ENCODE measurements at regions not wholly inside any gene's neighbourhood (a gene's known extent, or its start where the extent isn't known, plus 50 kb on each side); places are given as distances from the start of the nearest gene placed in this dataset.
"Not testable (repeated sequence)": the region's sequence is repeated elsewhere in the genome, so short reads cannot be mapped to it uniquely, and the experiment has no call there.

DNA sequence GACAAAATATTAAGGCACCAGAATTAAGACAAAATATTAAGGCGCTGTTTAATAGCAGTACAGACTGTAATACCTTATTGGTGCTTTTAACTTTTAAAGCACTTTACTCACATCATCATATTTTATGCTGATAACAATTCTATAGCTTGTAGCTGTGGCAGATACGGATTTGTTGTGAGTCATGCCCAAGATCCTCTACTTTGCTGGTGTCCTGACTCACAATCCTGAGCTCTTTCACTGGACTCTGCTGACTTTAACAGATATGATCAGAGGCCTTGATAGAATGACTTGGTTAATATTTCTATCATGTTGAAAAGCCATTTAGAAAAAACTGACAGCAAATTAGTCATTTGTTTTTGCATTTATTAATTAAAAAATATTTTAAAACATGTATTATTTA, 99.0 kb upstream of the PKP2 start:
- H3K27me3 ChIP-seq (ENCODE audit: insufficient read depth, low read length), result no peaks in the 10 kb centered on the region
- no peak overlapping the region for H3K4me3 ChIP-seq (ENCODE audit: low read length)
- H2AFZ ChIP-seq (ENCODE audit: low read depth, low read length), result no peak overlapping the region
- peaks cover 9% of the 10 kb centered on the region for H3K4me1 ChIP-seq (ENCODE audit: insufficient read depth, low read length)
- H3K9me3 ChIP-seq (ENCODE audit: low read length), result no peaks in the 10 kb centered on the region
- H3K36me3 ChIP-seq (ENCODE audit: insufficient read depth, low read length), result no peaks in the 10 kb centered on the region

DNA sequence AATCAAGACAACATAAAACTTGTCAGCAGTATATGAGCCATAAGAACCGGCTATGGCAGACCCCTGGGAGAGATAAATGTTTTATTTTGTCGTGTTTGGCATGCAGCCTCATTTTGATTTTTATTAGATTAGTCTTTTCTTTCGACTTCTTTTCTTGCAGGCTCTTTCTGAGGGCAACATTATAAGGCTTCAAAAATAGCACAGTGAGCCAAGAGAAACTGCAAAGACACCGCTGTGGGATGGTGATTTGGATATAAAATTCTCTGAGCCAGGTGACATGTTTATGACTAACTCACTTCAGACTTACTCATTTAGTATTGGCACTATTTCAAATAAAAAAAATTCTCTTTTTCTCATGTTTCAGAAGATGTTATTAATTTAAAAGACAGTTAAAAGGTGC, 96.8 kb upstream of the PKP2 start:
- no peaks in the 10 kb centered on the region for H3K36me3 ChIP-seq (ENCODE audit: insufficient read depth, low read length)
- H3K4me3 ChIP-seq (ENCODE audit: low read length), result no peak overlapping the region
- no peak overlapping the region for H2AFZ ChIP-seq (ENCODE audit: low read depth, low read length)
- no peaks in the 10 kb centered on the region for H3K9me3 ChIP-seq (ENCODE audit: low read length)
- no peaks in the 10 kb centered on the region for H3K27me3 ChIP-seq (ENCODE audit: insufficient read depth, low read length)
- H3K4me1 ChIP-seq (ENCODE audit: insufficient read depth, low read length), result peaks cover 15% of the 10 kb centered on the region

GRCh38 chr12:32989705-32990104, 93.1 kb upstream of the PKP2 start:
- H3K36me3 ChIP-seq (ENCODE audit: insufficient read depth, low read length), result no peaks in the 10 kb centered on the region

DNA sequence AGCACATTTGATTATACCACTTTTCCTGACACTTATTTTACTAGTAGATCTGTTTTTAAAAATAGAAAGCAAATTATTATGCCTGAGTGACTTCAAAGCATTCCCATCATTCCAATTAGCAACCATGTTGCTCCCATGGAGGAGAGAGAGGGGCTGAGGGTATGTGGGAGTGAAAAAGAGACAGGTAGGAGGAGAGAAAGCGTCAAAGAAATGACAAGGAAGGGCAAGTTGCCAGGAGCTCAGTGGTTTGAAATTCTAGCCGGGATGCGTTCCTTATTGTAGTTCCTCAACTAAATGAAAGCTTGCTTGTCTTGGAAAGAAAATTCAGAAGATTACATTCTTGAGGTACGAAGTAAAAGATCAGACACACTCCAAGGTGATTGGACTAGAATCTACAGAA, 92.4 kb upstream of the PKP2 start:
- no peaks in the 10 kb centered on the region for H3K9me3 ChIP-seq (ENCODE audit: low read length)
- H3K4me1 ChIP-seq (ENCODE audit: insufficient read depth, low read length), result peaks cover 6% of the 10 kb centered on the region
- no peak overlapping the region for H2AFZ ChIP-seq (ENCODE audit: low read depth, low read length)
- no peaks in the 10 kb centered on the region for H3K36me3 ChIP-seq (ENCODE audit: insufficient read depth, low read length)
- no peak overlapping the region for H3K4me3 ChIP-seq (ENCODE audit: low read length)
- H3K27me3 ChIP-seq (ENCODE audit: insufficient read depth, low read length), result no peaks in the 10 kb centered on the region

More at GRCh38 chr12:32989705-32990104, 93.1 kb upstream of the PKP2 start:
- Histone ChIP-seq H3K9me3 (ENCODE audit: low read length) (no peaks in the 10 kb centered on the region), H3K4me3 (ENCODE audit: low read length) (no peak overlapping the region), H3K4me1 (ENCODE audit: insufficient read depth, low read length) (peaks cover 13% of the 10 kb centered on the region), H3K27me3 (ENCODE audit: insufficient read depth, low read length) (no peaks in the 10 kb centered on the region), H2AFZ (ENCODE audit: low read depth, low read length) (no peak overlapping the region)

GRCh38 chr12:32987512-32987911, 90.9 kb upstream of the PKP2 start:
- peaks cover 6% of the 10 kb centered on the region for H3K4me1 ChIP-seq (ENCODE audit: insufficient read depth, low read length)
- no peaks in the 10 kb centered on the region for H3K27me3 ChIP-seq (ENCODE audit: insufficient read depth, low read length)
- no peaks in the 10 kb centered on the region for H3K9me3 ChIP-seq (ENCODE audit: low read length)
- H3K4me3 ChIP-seq (ENCODE audit: low read length), result no peak overlapping the region
- no peak overlapping the region for H2AFZ ChIP-seq (ENCODE audit: low read depth, low read length)
- no peaks in the 10 kb centered on the region for H3K36me3 ChIP-seq (ENCODE audit: insufficient read depth, low read length)

- H3K4me3 ChIP-seq (ENCODE audit: low read length), result no peak overlapping the region
- H3K36me3 ChIP-seq (ENCODE audit: insufficient read depth, low read length), result no peaks in the 10 kb centered on the region
- H3K4me1 ChIP-seq (ENCODE audit: insufficient read depth, low read length), result peaks cover 4% of the 10 kb centered on the region
- H3K27me3 ChIP-seq (ENCODE audit: insufficient read depth, low read length), result no peaks in the 10 kb centered on the region
- no peak overlapping the region for H2AFZ ChIP-seq (ENCODE audit: low read depth, low read length)
- no peaks in the 10 kb centered on the region for H3K9me3 ChIP-seq (ENCODE audit: low read length)
Observed at GRCh38 chr12:32983968-32984367, 87.4 kb upstream of the PKP2 start.

- Histone ChIP-seq H3K4me1 (ENCODE audit: insufficient read depth, low read length) (peaks cover 1% of the 10 kb centered on the region), H3K36me3 (ENCODE audit: insufficient read depth, low read length) (no peaks in the 10 kb centered on the region), H3K4me3 (ENCODE audit: low read length) (no peak overlapping the region), H3K27me3 (ENCODE audit: insufficient read depth, low read length) (no peaks in the 10 kb centered on the region), H2AFZ (ENCODE audit: low read depth, low read length) (no peak overlapping the region), H3K9me3 (ENCODE audit: low read length) (no peaks in the 10 kb centered on the region)
Observed at GRCh38 chr12:32983332-32983731, 86.8 kb upstream of the PKP2 start.

DNA sequence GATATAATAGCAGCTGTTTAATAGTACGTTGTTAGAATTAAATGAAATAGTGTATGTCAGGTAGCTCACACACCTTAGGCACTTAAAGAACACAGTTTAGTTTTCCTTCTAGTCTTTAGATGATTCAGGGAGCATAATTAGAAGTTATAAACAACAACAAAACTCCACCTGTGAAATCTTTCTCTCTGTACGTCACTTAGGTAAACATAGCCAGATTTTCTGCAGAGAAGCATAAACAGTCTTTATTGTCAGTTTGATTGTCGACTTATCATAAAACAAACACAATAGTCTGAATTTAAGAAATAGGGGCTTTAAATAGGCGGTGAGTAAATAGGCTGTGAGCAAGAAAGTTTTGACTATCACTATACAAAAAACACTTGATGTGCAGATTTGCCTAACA, 84.6 kb upstream of the PKP2 start:
- no peaks in the 10 kb centered on the region for H3K27me3 ChIP-seq (ENCODE audit: insufficient read depth, low read length)
- peaks cover 8% of the 10 kb centered on the region for H3K4me1 ChIP-seq (ENCODE audit: insufficient read depth, low read length)
- H2AFZ ChIP-seq (ENCODE audit: low read depth, low read length), result no peak overlapping the region
- no peaks in the 10 kb centered on the region for H3K36me3 ChIP-seq (ENCODE audit: insufficient read depth, low read length)
- H3K4me3 ChIP-seq (ENCODE audit: low read length), result no peak overlapping the region
- no peaks in the 10 kb centered on the region for H3K9me3 ChIP-seq (ENCODE audit: low read length)

- no peaks in the 10 kb centered on the region for H3K27me3 ChIP-seq (ENCODE audit: insufficient read depth, low read length)
- no peak overlapping the region for H2AFZ ChIP-seq (ENCODE audit: low read depth, low read length)
- H3K4me1 ChIP-seq (ENCODE audit: insufficient read depth, low read length), result peaks cover 8% of the 10 kb centered on the region
- no peaks in the 10 kb centered on the region for H3K36me3 ChIP-seq (ENCODE audit: insufficient read depth, low read length)
- no peak overlapping the region for H3K4me3 ChIP-seq (ENCODE audit: low read length)
- no peaks in the 10 kb centered on the region for H3K9me3 ChIP-seq (ENCODE audit: low read length)
Observed at GRCh38 chr12:32975122-32975521, 78.5 kb upstream of the PKP2 start.

DNA sequence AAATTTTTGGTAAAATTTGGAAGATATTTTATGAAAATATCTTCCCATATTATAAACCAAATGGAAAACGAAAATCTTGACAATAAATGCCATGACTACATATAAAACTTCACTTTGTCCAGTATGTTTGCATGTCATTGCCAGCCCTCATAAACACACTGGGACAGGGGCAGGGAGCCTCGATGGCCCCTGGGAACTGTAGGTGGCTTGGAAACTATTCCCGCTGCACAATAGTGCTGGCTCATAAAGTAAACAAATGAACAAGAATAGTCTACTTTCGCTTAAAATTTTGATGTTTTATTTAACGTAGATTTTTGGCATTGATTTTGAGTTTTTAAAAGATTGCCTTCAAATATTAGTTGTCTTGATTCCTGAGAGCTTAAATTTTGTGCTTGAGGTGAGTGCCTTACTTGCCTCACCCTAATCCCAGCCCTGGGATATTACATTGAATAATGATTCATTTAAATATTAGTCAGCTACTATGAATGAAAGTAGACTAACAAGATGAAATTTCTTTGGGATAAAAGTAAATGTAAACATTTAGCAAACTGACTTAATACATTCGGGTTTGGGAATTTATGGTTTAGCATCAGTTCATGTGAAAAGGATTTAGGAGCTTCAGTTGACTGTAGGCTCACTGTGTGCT, 74.0 kb upstream of the PKP2 start:
- H3K4me3 ChIP-seq (ENCODE audit: low read length), result no peak overlapping the region
- H3K36me3 ChIP-seq (ENCODE audit: insufficient read depth, low read length), result no peaks in the 10 kb centered on the region
- H3K4me1 ChIP-seq (ENCODE audit: insufficient read depth, low read length), result no peaks in the 10 kb centered on the region
- H3K9me3 ChIP-seq (ENCODE audit: low read length), result no peaks in the 10 kb centered on the region
- no peak overlapping the region for H2AFZ ChIP-seq (ENCODE audit: low read depth, low read length)
- H3K27me3 ChIP-seq (ENCODE audit: insufficient read depth, low read length), result no peaks in the 10 kb centered on the region

DNA sequence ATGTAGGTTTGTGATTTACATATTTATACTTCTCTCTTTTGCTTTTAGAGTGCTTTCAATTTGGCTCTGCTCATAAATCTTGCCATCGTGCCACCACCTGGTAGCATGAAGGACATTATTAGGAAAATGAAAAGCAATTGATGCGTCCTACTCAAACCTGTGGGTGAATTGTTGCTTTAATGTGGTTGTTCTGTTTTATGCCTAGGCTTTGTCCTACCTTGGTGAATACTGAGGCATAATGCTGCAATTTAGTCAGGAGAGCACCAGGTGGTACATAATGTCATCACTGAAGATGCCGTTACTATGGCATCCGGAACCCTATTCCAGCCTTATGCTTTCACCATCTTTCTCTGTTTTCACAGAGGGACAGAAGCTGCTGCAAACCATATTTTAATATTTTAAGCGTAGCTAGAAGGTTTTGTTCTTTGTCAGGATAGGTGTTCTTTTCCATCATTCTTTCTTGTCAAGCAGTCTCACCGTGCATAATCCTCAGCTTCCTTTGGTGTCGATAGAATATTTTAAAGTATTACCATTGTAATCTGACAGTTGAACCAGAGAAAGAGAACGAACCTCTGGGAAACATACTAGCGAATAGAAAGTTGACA, 68.5 kb upstream of the PKP2 start:
- Histone ChIP-seq H3K9me3 (ENCODE audit: low read length) (no peaks in the 10 kb centered on the region), H3K4me3 (ENCODE audit: low read length) (no peak overlapping the region), H2AFZ (ENCODE audit: low read depth, low read length) (no peak overlapping the region), H3K27me3 (ENCODE audit: insufficient read depth, low read length) (no peaks in the 10 kb centered on the region), H3K4me1 (ENCODE audit: insufficient read depth, low read length) (no peaks in the 10 kb centered on the region), H3K36me3 (ENCODE audit: insufficient read depth, low read length) (no peaks in the 10 kb centered on the region)

GRCh38 chr12:32956418-32956817, 59.8 kb upstream of the PKP2 start:
- H3K4me1 ChIP-seq (ENCODE audit: insufficient read depth, low read length); H2AFZ ChIP-seq (ENCODE audit: low read depth, low read length); H3K9me3 ChIP-seq (ENCODE audit: low read length); H3K4me3 ChIP-seq (ENCODE audit: low read length); H3K27me3 ChIP-seq (ENCODE audit: insufficient read depth, low read length); H3K36me3 ChIP-seq (ENCODE audit: insufficient read depth, low read length): not testable (repeated sequence)

DNA sequence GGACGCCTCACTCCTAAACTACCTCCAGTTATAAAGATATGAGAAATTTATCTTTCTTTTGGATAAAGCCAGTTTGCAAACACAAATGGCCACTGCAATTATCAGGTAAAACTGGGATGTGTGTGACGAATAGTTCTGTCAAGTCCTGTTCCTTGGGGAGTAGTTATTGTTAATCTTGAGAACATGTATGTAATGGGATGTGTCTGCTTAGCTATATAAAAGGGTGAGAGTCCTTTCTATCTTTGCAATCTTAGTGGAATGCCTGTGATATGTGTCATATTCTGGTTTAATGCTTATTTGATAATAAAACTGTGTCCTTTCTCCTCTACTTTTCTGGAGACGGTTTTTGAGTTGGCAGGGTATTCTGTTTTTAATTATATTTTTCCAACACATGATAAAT, 56.1 kb upstream of the PKP2 start:
- H3K27me3 ChIP-seq (ENCODE audit: insufficient read depth, low read length), result no peaks in the 10 kb centered on the region
- H3K4me3 ChIP-seq (ENCODE audit: low read length), result no peak overlapping the region
- peaks cover 3% of the 10 kb centered on the region for H3K4me1 ChIP-seq (ENCODE audit: insufficient read depth, low read length)
- no peak overlapping the region for H2AFZ ChIP-seq (ENCODE audit: low read depth, low read length)
- peaks cover 2% of the 10 kb centered on the region for H3K9me3 ChIP-seq (ENCODE audit: low read length)
- H3K36me3 ChIP-seq (ENCODE audit: insufficient read depth, low read length), result no peaks in the 10 kb centered on the region

DNA sequence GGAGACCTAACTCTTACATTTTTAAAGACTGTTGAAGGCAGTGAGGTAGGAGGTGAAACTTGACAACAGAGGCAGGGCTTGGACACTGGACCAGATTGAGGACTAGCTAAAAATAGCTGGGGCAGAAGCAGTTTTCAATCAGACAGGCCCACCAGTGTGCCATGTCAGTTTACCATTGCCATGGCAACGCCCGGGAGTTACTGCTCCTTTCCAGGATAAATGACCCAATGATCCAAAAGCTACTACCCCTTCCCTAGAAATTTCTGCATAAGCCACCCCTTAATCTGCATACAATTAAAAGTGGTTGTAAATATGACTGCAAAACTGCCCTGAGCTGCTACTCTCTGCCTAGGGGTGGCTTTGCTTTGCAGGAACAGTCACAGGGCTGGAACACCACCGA, 53.2 kb upstream of the PKP2 start:
- H3K4me3 ChIP-seq (ENCODE audit: low read length), result no peak overlapping the region
- no peak overlapping the region for H2AFZ ChIP-seq (ENCODE audit: low read depth, low read length)
- H3K4me1 ChIP-seq (ENCODE audit: insufficient read depth, low read length), result peaks cover 8% of the 10 kb centered on the region
- no peaks in the 10 kb centered on the region for H3K36me3 ChIP-seq (ENCODE audit: insufficient read depth, low read length)
- no peaks in the 10 kb centered on the region for H3K9me3 ChIP-seq (ENCODE audit: low read length)
- H3K27me3 ChIP-seq (ENCODE audit: insufficient read depth, low read length), result no peaks in the 10 kb centered on the region

Data from neuron (in vitro differentiated cells).